ENCODE measurements at regions not wholly inside any gene's neighbourhood (a gene's known extent, or its start where the extent isn't known, plus 50 kb on each side); places are given as distances from the start of the nearest gene placed in this dataset.

DNA sequence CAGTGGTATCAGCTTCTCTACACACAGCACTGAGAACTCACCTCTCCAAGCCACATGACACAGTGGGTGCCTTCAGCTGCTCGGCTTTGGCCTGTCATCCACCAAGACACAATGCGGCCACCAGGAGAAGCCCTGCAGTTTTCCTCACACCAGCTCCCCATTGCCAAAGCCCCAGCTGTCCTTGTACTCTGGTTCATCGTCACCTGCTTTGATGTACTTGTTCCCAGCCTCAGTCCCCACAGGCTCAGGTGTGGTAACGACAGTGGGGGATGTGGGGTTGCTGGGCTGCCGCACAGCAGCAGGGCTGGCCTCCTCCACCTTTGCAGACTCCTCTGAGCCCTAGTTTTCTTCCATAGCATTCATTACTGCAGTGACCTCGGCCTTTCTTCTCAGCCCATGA lies 387.3 kb downstream of the MEIS1 start:
- H3K9ac ChIP-seq (ENCODE audit: control insufficient read depth, insufficient read depth, low read length) = no peak overlapping the region
- RAD21 ChIA-PET (ENCODE audit: unreplicated experiment) = no interaction called here
- H4K20me1 ChIP-seq (ENCODE audit: control insufficient read depth, insufficient read depth) = no peaks in the 10 kb centered on the region
- H3K79me2 ChIP-seq (ENCODE audit: control insufficient read depth, insufficient read depth, low read length) = no peaks in the 10 kb centered on the region
- H3K4me1 ChIP-seq (ENCODE audit: control insufficient read depth, insufficient read depth, low read length) = no peaks in the 10 kb centered on the region
- no peak overlapping the region for H2AFZ ChIP-seq (ENCODE audit: control insufficient read depth, low read depth, low read length)
- no peak overlapping the region for H3K27ac ChIP-seq (ENCODE audit: control insufficient read depth, insufficient read depth)
- no peak overlapping the region for H3K4me3 ChIP-seq
- CTCF ChIA-PET = no interaction called here
- in situ Hi-C loops (cut with MboI) (no loop called here), intact Hi-C loops (cut with micrococcal nuclease; ENCODE audit: unreplicated experiment) (no loop called here)
- ATAC-seq (no peak), FAIRE-seq (no peak), DNase-seq (ENCODE audit: low read depth, low spot score) (no peak)
- WGBS (ENCODE audit: insufficient coverage, insufficient replicate concordance, low lambda C conversion rate, missing lambda C conversion rate) = 11% methylated on average over 6 of the region's 6 CpGs
- no peak overlapping the region for H3K4me2 ChIP-seq (ENCODE audit: control insufficient read depth, insufficient read depth)
- SMC1A ChIA-PET (ENCODE audit: uncharacterized antibody, unreplicated experiment) = no interaction called here
- no peaks in the 10 kb centered on the region for H3K9me3 ChIP-seq (replicated peaks; ENCODE audit: control insufficient read depth, insufficient read depth, low read length)
- no peaks in the 10 kb centered on the region for H3K36me3 ChIP-seq (ENCODE audit: control insufficient read depth in 2 of 2, insufficient read depth in 2 of 2, low read length in 1 of 2)
- POLR2A ChIA-PET = no interaction called here
- no peaks in the 10 kb centered on the region for H3K27me3 ChIP-seq (replicated peaks in 1 of 2; ENCODE audit: control insufficient read depth in 2 of 2, insufficient read depth in 2 of 2, low read length in 1 of 2)
- TF ChIP-seq KAT2A (conservative IDR thresholded peaks at IDR 0.05; ENCODE audit: control insufficient read depth, low read depth, low read length) (no peak), ZZZ3 (IDR thresholded peaks at IDR 0.05; ENCODE audit: control insufficient read depth, insufficient read length, low read depth) (no peak), TARDBP (IDR thresholded peaks at IDR 0.05; ENCODE audit: borderline replicate concordance) (no peak), SRF (IDR thresholded peaks at IDR 0.05; ENCODE audit: low read depth in 2 of 2, low read length in 2 of 2) (no peak), RUNX3 (IDR thresholded peaks at IDR 0.05; ENCODE audit: low read length) (no peak), POLR2A (IDR thresholded peaks at IDR 0.05; ENCODE audit: low read depth, low read length) (no peak), EP300 (IDR thresholded peaks at IDR 0.05; ENCODE audit: borderline replicate concordance in 1 of 2, control insufficient read depth in 1 of 2, low read depth in 2 of 2, low read length in 2 of 2) (no peak), RCOR1 (conservative IDR thresholded peaks at IDR 0.05; ENCODE audit: low read depth, low read length) (no peak), NBN (IDR thresholded peaks at IDR 0.05) (no peak), RAD51 (IDR thresholded peaks at IDR 0.05) (no peak), RFX5 (IDR thresholded peaks at IDR 0.05; ENCODE audit: low read depth, low read length) (no peak), EGR1 (IDR thresholded peaks at IDR 0.05; ENCODE audit: borderline replicate concordance in 1 of 2, low read depth in 2 of 2, low read length in 2 of 2) (no peak), FOS (IDR thresholded peaks at IDR 0.05; ENCODE audit: borderline replicate concordance, extremely low read depth, insufficient read length) (no peak)
- TF ChIP-seq, protein P1, sequence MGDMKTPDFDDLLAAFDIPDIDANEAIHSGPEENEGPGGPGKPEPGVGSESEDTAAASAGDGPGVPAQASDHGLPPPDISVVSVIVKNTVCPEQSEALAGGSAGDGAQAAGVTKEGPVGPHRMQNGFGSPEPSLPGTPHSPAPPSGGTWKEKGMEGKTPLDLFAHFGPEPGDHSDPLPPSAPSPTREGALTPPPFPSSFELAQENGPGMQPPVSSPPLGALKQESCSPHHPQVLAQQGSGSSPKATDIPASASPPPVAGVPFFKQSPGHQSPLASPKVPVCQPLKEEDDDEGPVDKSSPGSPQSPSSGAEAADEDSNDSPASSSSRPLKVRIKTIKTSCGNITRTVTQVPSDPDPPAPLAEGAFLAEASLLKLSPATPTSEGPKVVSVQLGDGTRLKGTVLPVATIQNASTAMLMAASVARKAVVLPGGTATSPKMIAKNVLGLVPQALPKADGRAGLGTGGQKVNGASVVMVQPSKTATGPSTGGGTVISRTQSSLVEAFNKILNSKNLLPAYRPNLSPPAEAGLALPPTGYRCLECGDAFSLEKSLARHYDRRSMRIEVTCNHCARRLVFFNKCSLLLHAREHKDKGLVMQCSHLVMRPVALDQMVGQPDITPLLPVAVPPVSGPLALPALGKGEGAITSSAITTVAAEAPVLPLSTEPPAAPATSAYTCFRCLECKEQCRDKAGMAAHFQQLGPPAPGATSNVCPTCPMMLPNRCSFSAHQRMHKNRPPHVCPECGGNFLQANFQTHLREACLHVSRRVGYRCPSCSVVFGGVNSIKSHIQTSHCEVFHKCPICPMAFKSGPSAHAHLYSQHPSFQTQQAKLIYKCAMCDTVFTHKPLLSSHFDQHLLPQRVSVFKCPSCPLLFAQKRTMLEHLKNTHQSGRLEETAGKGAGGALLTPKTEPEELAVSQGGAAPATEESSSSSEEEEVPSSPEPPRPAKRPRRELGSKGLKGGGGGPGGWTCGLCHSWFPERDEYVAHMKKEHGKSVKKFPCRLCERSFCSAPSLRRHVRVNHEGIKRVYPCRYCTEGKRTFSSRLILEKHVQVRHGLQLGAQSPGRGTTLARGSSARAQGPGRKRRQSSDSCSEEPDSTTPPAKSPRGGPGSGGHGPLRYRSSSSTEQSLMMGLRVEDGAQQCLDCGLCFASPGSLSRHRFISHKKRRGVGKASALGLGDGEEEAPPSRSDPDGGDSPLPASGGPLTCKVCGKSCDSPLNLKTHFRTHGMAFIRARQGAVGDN (IDR thresholded peaks at IDR 0.05) = no peak
- TF ChIP-seq, protein P2, sequence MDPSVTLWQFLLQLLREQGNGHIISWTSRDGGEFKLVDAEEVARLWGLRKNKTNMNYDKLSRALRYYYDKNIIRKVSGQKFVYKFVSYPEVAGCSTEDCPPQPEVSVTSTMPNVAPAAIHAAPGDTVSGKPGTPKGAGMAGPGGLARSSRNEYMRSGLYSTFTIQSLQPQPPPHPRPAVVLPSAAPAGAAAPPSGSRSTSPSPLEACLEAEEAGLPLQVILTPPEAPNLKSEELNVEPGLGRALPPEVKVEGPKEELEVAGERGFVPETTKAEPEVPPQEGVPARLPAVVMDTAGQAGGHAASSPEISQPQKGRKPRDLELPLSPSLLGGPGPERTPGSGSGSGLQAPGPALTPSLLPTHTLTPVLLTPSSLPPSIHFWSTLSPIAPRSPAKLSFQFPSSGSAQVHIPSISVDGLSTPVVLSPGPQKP (IDR thresholded peaks at IDR 0.05; ENCODE audit: low read depth, low read length) = no peak
- BruUV-seq (replicated peaks) = no TSS peak

Measured in GM12878 (cell line).